Stomach (tissue), 4 donors: ENCODE measurements at regions not wholly inside any gene's neighbourhood (a gene's known extent, or its start where the extent isn't known, plus 50 kb on each side); places are given as distances from the start of the nearest gene placed in this dataset.

Experiments used
- EP300 ChIP-seq: sonication (generic); formaldehyde crosslinking; IDR thresholded peaks from one replicate; pipeline ENCODE4 v1.6.1; 2017; ENCODE audit warnings: antibody characterized with exemption
- TF ChIP-seq, protein P1 (sequence below), 7 experiments: fragments of 450-650 bp in 4 of 7; fragments of 200-600 bp in 3 of 7; sonication (generic) in 3 of 7; IDR thresholded peaks; one replicate each; pipeline ENCODE4 v1.5.1; 2016 to 2019; ENCODE audit warnings: antibody characterized with exemption in 7 of 7, control low read depth in 2 of 7, mild to moderate bottlenecking in 1 of 7

- no peak for TF ChIP-seq EP300
- TF ChIP-seq, protein P1, sequence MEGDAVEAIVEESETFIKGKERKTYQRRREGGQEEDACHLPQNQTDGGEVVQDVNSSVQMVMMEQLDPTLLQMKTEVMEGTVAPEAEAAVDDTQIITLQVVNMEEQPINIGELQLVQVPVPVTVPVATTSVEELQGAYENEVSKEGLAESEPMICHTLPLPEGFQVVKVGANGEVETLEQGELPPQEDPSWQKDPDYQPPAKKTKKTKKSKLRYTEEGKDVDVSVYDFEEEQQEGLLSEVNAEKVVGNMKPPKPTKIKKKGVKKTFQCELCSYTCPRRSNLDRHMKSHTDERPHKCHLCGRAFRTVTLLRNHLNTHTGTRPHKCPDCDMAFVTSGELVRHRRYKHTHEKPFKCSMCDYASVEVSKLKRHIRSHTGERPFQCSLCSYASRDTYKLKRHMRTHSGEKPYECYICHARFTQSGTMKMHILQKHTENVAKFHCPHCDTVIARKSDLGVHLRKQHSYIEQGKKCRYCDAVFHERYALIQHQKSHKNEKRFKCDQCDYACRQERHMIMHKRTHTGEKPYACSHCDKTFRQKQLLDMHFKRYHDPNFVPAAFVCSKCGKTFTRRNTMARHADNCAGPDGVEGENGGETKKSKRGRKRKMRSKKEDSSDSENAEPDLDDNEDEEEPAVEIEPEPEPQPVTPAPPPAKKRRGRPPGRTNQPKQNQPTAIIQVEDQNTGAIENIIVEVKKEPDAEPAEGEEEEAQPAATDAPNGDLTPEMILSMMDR (IDR thresholded peaks at IDR 0.05), result no peak
Observed at GRCh38 chr5:168030912-168031311, 260.5 kb upstream of the WWC1 start.
